ENCODE measurements at regions not wholly inside any gene's neighbourhood (a gene's known extent, or its start where the extent isn't known, plus 50 kb on each side); places are given as distances from the start of the nearest gene placed in this dataset.

DNA sequence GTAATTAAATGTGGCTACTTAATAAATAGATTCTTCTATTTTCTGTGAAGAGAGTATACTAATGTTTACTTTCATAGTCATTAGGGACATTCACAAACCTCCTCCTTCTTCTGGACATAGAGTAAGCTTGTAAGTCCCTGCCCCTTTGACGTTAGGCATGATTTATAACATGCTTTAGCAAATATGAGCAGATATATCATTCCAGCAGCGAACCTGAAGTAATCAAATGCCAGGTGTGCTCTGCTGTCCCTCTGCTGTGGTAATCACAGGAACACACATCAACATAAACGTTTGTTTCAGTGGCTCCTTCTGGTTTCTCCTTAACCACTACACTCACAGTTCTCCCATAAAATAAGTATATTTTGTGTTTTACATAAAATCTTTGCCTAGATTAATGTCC is 961.8 kb downstream of the FLRT2 start:
- no peaks in the 10 kb centered on the region for H3K4me1 ChIP-seq (ENCODE audit: control insufficient read depth in 2 of 2, insufficient read depth in 2 of 2, low read length in 2 of 2)
- H3K4me3 ChIP-seq (ENCODE audit: low read length in 2 of 2), result no peak overlapping the region
- H3K9me3 ChIP-seq (ENCODE audit: control insufficient read depth in 2 of 2, insufficient read depth in 1 of 2, low read length in 1 of 2), result no peaks in the 10 kb centered on the region
- DNase-seq (ENCODE audit: low read depth in 6 of 9, low spot score in 9 of 9), result peak in 1 of 9 donors; percentile 3
- no peaks in the 10 kb centered on the region for H3K27me3 ChIP-seq (ENCODE audit: control insufficient read depth in 2 of 2, insufficient read depth in 1 of 2, low read length in 1 of 2)
- WGBS, result 11% methylated on average over 3 of the region's 3 CpGs
- H3K36me3 ChIP-seq (ENCODE audit: control insufficient read depth in 2 of 2, insufficient read depth in 2 of 2, low read length in 1 of 2), result no peaks in the 10 kb centered on the region
- H3K27ac ChIP-seq (ENCODE audit: low read depth in 1 of 2, low read length in 1 of 2), result no peak overlapping the region

DNA sequence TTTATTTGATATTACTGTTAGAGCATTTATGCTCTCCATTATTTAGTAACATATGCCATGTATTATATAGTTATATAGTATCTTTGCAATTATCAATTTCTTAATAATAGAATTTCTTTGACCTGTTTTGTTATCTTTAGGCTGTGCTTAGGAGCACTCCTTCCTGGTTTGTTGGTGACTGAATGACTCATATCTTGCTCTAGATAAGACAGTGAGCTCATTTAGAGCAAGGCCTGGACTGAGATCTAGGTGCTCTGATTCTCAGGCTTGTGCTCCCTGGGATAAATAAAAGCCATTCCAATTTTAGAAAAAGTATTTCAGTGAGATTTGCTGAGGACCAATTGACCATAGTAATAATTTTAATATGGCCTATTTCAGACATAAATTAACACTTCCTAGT is 951.2 kb downstream of the FLRT2 start:
- no peaks in the 10 kb centered on the region for H3K27me3 ChIP-seq (ENCODE audit: control insufficient read depth in 2 of 2, insufficient read depth in 1 of 2, low read length in 1 of 2)
- H3K4me1 ChIP-seq (ENCODE audit: control insufficient read depth in 2 of 2, insufficient read depth in 2 of 2, low read length in 2 of 2), result no peaks in the 10 kb centered on the region
- H3K9me3 ChIP-seq (ENCODE audit: control insufficient read depth in 2 of 2, insufficient read depth in 1 of 2, low read length in 1 of 2), result no peaks in the 10 kb centered on the region
- no peaks in the 10 kb centered on the region for H3K36me3 ChIP-seq (ENCODE audit: control insufficient read depth in 2 of 2, insufficient read depth in 2 of 2, low read length in 1 of 2)
- H3K27ac ChIP-seq (ENCODE audit: low read depth in 1 of 2, low read length in 1 of 2), result no peak overlapping the region
- no peak for DNase-seq (ENCODE audit: low read depth in 6 of 9, low spot score in 9 of 9)
- no peak overlapping the region for H3K4me3 ChIP-seq (ENCODE audit: low read length in 2 of 2)

DNA sequence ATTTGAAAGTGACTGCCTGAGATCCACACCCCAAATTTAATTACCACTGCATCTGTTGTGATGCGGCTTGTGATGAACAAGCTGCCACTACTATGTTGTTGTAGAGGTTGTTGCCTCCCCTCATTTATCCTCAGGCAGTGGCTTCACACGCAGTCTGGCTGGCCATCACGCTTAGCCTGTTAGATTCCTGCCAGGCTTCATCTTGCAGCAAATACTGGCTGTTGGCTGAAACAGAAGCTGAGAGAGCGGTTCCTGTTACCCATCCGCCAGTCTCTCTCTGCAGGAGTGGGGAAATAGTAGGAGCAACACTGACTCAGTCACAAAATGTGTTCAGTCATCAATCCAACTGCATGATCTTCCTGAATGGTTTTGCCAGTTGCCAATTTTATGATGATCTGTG is 934.4 kb downstream of the FLRT2 start:
- no peak overlapping the region for H3K27ac ChIP-seq (ENCODE audit: low read depth in 1 of 2, low read length in 1 of 2)
- no peak overlapping the region for H3K4me3 ChIP-seq (ENCODE audit: low read length in 2 of 2)
- no peak for DNase-seq (ENCODE audit: low read depth in 6 of 9, low spot score in 9 of 9)
- 93% methylated on average over 5 of the region's 5 CpGs for WGBS
- H3K27me3 ChIP-seq (ENCODE audit: control insufficient read depth in 2 of 2, insufficient read depth in 1 of 2, low read length in 1 of 2), result no peaks in the 10 kb centered on the region
- no peaks in the 10 kb centered on the region for H3K4me1 ChIP-seq (ENCODE audit: control insufficient read depth in 2 of 2, insufficient read depth in 2 of 2, low read length in 2 of 2)
- H3K36me3 ChIP-seq (ENCODE audit: control insufficient read depth in 2 of 2, insufficient read depth in 2 of 2, low read length in 1 of 2), result no peaks in the 10 kb centered on the region
- H3K9me3 ChIP-seq (ENCODE audit: control insufficient read depth in 2 of 2, insufficient read depth in 1 of 2, low read length in 1 of 2), result no peaks in the 10 kb centered on the region

DNA sequence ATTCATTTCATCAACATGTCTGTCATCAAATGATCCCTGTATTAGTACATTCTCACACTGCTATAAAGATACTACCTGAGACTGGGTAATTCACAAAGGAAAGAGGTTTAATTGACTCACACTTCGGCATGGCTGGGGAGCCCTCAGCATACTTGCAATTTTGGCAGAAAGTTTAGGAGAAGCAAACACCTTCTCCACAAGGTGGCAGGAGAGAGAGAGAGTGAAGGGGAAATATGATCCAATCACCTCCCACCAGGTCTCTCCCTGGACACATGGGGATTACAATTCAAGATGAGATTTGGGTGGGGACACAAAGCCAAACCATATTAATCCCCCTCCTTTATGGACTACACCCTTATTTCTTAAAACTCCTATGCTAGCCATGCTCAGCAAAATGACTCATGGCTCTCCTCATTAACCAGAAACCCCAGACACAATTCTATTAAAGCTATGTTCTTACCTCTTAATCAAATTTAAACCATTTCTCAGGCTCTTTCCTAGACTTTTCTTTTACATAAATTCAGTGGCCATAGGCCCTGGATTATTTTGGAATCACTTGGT is 932.3 kb downstream of the FLRT2 start:
- H3K36me3 ChIP-seq (ENCODE audit: control insufficient read depth in 2 of 2, insufficient read depth in 2 of 2, low read length in 1 of 2), result no peaks in the 10 kb centered on the region
- H3K27me3 ChIP-seq (ENCODE audit: control insufficient read depth in 2 of 2, insufficient read depth in 1 of 2, low read length in 1 of 2), result no peaks in the 10 kb centered on the region
- H3K27ac ChIP-seq (ENCODE audit: low read depth in 1 of 2, low read length in 1 of 2), result no peak overlapping the region
- H3K4me3 ChIP-seq (ENCODE audit: low read length in 2 of 2), result no peak overlapping the region
- WGBS, result 77% methylated on average over 1 of the region's 1 CpG
- H3K4me1 ChIP-seq (ENCODE audit: control insufficient read depth in 2 of 2, insufficient read depth in 2 of 2, low read length in 2 of 2), result no peaks in the 10 kb centered on the region
- H3K9me3 ChIP-seq (ENCODE audit: control insufficient read depth in 2 of 2, insufficient read depth in 1 of 2, low read length in 1 of 2), result no peaks in the 10 kb centered on the region
- DNase-seq (ENCODE audit: low read depth in 6 of 9, low spot score in 9 of 9), result peak in 2 of 9 donors; percentile 11 to 30

DNA sequence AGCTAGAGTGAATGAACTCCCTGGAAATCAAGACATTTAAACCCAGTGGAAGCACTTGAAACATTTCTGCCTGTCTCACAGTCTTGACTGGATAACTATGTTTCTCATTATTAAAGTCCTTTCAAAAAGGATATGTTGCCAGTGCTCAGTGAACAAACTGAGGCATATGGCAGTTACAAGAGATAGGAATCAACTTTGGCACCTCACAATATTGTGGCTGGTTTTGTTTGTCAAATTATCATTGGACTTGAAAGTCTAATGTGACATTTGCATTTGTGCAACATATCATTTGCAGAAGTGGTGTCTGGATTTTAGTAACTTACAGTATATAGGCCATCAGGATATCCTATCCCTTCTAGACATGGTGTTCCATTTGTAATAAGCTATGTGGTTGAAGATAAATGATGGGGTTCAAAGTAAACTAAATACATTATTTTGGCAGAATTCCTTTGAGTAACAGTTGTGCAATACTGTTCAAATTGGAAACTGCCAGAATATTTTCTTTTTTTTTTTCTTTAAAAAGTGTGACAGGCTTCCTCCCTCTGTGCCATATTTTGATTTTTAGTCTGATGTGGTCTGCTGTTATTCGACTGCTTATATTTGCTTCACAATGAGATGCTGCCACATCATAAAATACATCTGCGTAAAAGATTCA is 927.7 kb downstream of the FLRT2 start:
- no peak for DNase-seq (ENCODE audit: low read depth in 6 of 9, low spot score in 9 of 9)
- Histone ChIP-seq H3K4me3 (ENCODE audit: low read length in 2 of 2) (no peak overlapping the region), H3K27ac (ENCODE audit: low read depth in 1 of 2, low read length in 1 of 2) (no peak overlapping the region), H3K4me1 (ENCODE audit: control insufficient read depth in 2 of 2, insufficient read depth in 2 of 2, low read length in 2 of 2) (no peaks in the 10 kb centered on the region), H3K27me3 (ENCODE audit: control insufficient read depth in 2 of 2, insufficient read depth in 1 of 2, low read length in 1 of 2) (no peaks in the 10 kb centered on the region), H3K36me3 (ENCODE audit: control insufficient read depth in 2 of 2, insufficient read depth in 2 of 2, low read length in 1 of 2) (no peaks in the 10 kb centered on the region), H3K9me3 (ENCODE audit: control insufficient read depth in 2 of 2, insufficient read depth in 1 of 2, low read length in 1 of 2) (no peaks in the 10 kb centered on the region)
- 91% methylated on average over 2 of the region's 2 CpGs for WGBS

DNA sequence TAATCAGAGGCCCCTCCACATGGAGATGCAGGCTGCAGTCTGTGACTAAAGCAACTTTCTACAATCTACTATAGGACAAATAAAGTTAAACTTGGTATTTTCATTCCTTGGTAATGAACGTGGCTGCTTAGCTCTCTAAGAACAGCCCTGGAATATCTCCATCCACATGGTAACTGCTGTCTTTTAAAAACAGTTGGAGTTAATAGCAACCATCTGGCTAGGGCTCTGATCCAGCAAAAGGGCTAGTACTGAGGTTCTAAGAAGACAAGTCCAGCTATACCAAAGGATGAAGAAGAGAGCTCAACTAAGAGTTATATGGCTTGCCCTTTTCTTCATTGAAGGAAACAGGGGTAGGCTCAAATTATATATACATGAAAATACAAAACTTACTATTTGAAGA is 920.1 kb downstream of the FLRT2 start:
- DNase-seq (ENCODE audit: low read depth in 6 of 9, low spot score in 9 of 9), result no peak
- Histone ChIP-seq H3K27ac (ENCODE audit: low read depth in 1 of 2, low read length in 1 of 2) (no peak overlapping the region), H3K27me3 (ENCODE audit: control insufficient read depth in 2 of 2, insufficient read depth in 1 of 2, low read length in 1 of 2) (no peaks in the 10 kb centered on the region), H3K4me3 (ENCODE audit: low read length in 2 of 2) (no peak overlapping the region), H3K4me1 (ENCODE audit: control insufficient read depth in 2 of 2, insufficient read depth in 2 of 2, low read length in 2 of 2) (no peaks in the 10 kb centered on the region), H3K36me3 (ENCODE audit: control insufficient read depth in 2 of 2, insufficient read depth in 2 of 2, low read length in 1 of 2) (no peaks in the 10 kb centered on the region), H3K9me3 (ENCODE audit: control insufficient read depth in 2 of 2, insufficient read depth in 1 of 2, low read length in 1 of 2) (no peaks in the 10 kb centered on the region)
- WGBS, result 91% methylated on average over 1 of the region's 1 CpG

DNA sequence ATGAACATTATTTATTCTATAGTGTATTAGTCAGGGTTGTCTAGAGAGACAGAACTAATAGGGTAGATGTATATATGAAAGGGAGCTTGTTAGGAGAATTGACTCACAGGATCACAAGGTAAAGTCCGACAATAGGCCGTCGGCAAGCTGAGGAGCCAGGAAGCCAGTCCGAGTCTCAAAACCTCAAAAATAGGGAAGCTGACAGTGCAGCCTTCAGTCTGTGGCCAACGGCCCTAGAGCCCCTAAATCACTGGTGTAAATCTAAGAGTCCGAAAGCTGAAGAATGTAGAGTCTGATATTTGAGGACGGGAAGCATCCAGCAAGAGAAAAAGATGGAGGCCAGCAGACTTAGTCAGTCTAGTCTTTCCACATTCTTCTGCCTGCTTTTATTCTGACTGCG is 912.2 kb downstream of the FLRT2 start:
- no peak for DNase-seq (ENCODE audit: low read depth in 6 of 9, low spot score in 9 of 9)
- H3K4me3 ChIP-seq (ENCODE audit: low read length in 2 of 2), result no peak overlapping the region
- WGBS, result 49% methylated on average over 8 of the region's 8 CpGs
- H3K27me3 ChIP-seq (ENCODE audit: control insufficient read depth in 2 of 2, insufficient read depth in 1 of 2, low read length in 1 of 2), result no peaks in the 10 kb centered on the region
- no peaks in the 10 kb centered on the region for H3K4me1 ChIP-seq (ENCODE audit: control insufficient read depth in 2 of 2, insufficient read depth in 2 of 2, low read length in 2 of 2)
- H3K9me3 ChIP-seq (ENCODE audit: control insufficient read depth in 2 of 2, insufficient read depth in 1 of 2, low read length in 1 of 2), result no peaks in the 10 kb centered on the region
- no peak overlapping the region for H3K27ac ChIP-seq (ENCODE audit: low read depth in 1 of 2, low read length in 1 of 2)
- no peaks in the 10 kb centered on the region for H3K36me3 ChIP-seq (ENCODE audit: control insufficient read depth in 2 of 2, insufficient read depth in 2 of 2, low read length in 1 of 2)

DNA sequence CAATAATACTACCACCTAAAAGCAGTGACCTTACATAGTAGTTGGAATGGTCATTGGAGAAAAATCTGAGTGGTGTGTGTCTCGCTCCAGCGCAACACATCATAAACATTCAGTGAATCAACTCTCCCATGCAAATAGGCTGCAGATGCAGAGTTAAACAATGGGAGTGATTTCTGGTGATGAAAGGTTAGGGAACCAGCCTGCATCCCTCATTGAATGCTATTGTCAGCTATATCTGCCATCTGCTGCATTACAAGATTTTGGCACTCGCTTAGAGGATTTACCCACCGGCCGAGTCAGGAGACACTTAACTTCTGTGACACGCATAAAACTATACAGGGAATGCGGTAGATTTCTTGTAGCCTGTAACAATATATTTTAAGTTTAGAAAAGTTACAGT is 900.9 kb downstream of the FLRT2 start:
- no peaks in the 10 kb centered on the region for H3K36me3 ChIP-seq (ENCODE audit: control insufficient read depth in 2 of 2, insufficient read depth in 2 of 2, low read length in 1 of 2)
- no peaks in the 10 kb centered on the region for H3K9me3 ChIP-seq (ENCODE audit: control insufficient read depth in 2 of 2, insufficient read depth in 1 of 2, low read length in 1 of 2)
- WGBS, result 96% methylated on average over 7 of the region's 7 CpGs
- no peaks in the 10 kb centered on the region for H3K27me3 ChIP-seq (ENCODE audit: control insufficient read depth in 2 of 2, insufficient read depth in 1 of 2, low read length in 1 of 2)
- H3K27ac ChIP-seq (ENCODE audit: low read depth in 1 of 2, low read length in 1 of 2), result no peak overlapping the region
- no peaks in the 10 kb centered on the region for H3K4me1 ChIP-seq (ENCODE audit: control insufficient read depth in 2 of 2, insufficient read depth in 2 of 2, low read length in 2 of 2)
- no peak for DNase-seq (ENCODE audit: low read depth in 6 of 9, low spot score in 9 of 9)
- no peak overlapping the region for H3K4me3 ChIP-seq (ENCODE audit: low read length in 2 of 2)

DNA sequence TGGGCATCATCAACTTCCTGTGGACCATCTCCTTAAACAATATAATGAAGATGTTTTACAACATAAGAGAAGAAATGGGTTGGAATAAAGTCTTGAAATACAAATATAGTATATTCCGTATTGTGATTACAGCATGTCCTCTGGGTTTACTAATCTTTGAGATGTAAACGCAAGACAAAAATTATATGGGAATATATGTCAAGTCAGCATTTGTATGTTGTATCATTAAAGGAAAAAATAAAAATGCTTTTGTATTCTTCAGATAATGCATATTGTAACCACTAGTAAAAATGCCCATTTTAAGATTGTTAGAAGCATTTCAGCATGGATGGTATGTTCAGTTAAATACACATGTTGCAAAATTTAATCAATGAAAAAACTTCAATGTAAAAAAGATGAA is 893.3 kb downstream of the FLRT2 start:
- no peak overlapping the region for H3K27ac ChIP-seq (ENCODE audit: low read depth in 1 of 2, low read length in 1 of 2)
- DNase-seq (ENCODE audit: low read depth in 6 of 9, low spot score in 9 of 9), result no peak
- 48% methylated on average over 2 of the region's 2 CpGs for WGBS
- H3K9me3 ChIP-seq (ENCODE audit: control insufficient read depth in 2 of 2, insufficient read depth in 1 of 2, low read length in 1 of 2), result no peaks in the 10 kb centered on the region
- H3K27me3 ChIP-seq (ENCODE audit: control insufficient read depth in 2 of 2, insufficient read depth in 1 of 2, low read length in 1 of 2), result no peaks in the 10 kb centered on the region
- no peak overlapping the region for H3K4me3 ChIP-seq (ENCODE audit: low read length in 2 of 2)
- H3K36me3 ChIP-seq (ENCODE audit: control insufficient read depth in 2 of 2, insufficient read depth in 2 of 2, low read length in 1 of 2), result no peaks in the 10 kb centered on the region
- no peaks in the 10 kb centered on the region for H3K4me1 ChIP-seq (ENCODE audit: control insufficient read depth in 2 of 2, insufficient read depth in 2 of 2, low read length in 2 of 2)

All from thymus (tissue), 11 donors.